H1 (cell line): ENCODE measurements at regions not wholly inside any gene's neighbourhood (a gene's known extent, or its start where the extent isn't known, plus 50 kb on each side); places are given as distances from the start of the nearest gene placed in this dataset.

Source experiments
- CTCF ChIA-PET: fragments of 300-600 bp; sonication (Branson Sonifier 250); formaldehyde crosslinking; loops from one replicate; lab custom pipeline; 2021; ENCODE audit not compliant: partially characterized antibody; lab: Charles Lee
- POLR2A ChIA-PET: fragments of 300-600 bp; sonication (Branson Sonifier 250); formaldehyde crosslinking; loops from one replicate; lab custom pipeline; 2021; ENCODE audit warnings: inconsistent platforms; ENCODE audit not compliant: partially characterized antibody; lab: Charles Lee
- DNase-seq, 2 experiments: peaks; one replicate each; pipeline versions ENCODE4 v3.0.0 to v3.0.0-alpha.2; 2010 to 2022; ENCODE audit warnings: low spot score in 2 of 2, low read depth in 1 of 2, mixed read lengths in 1 of 2
- FAIRE-seq: peaks from 2 replicates; lab custom pipeline; 2011; peaks lifted over from hg19 to GRCh38; lab: Jason Lieb, UNC
- H2AFZ ChIP-seq: 2 replicates; pipeline ENCODE4 v1.8.1; 2012; ENCODE audit warnings: low read length, inconsistent platforms
- H2AK5ac ChIP-seq: 2 replicates; pipeline ENCODE4 v1.6.1; 2013; ENCODE audit warnings: low read depth, low read length
- H2BK120ac ChIP-seq: replicated peaks from 2 replicates; pipeline ENCODE3; 2013; ENCODE audit warnings: low read depth, low read length, inconsistent platforms
- H2BK12ac ChIP-seq: 2 replicates; pipeline ENCODE4 v1.6.1; 2013; ENCODE audit warnings: low read depth, low read length
- H2BK15ac ChIP-seq: 2 replicates; pipeline ENCODE4 v1.6.1; 2013; ENCODE audit warnings: low read length
- H2BK20ac ChIP-seq: 2 replicates; pipeline ENCODE4 v1.6.1; 2013; ENCODE audit warnings: low read length
- H2BK5ac ChIP-seq: 2 replicates; pipeline ENCODE4 v1.6.1; 2013; ENCODE audit warnings: low read depth, low read length
- H3K14ac ChIP-seq: 2 replicates; pipeline ENCODE4 v1.6.1; 2013; ENCODE audit warnings: inconsistent platforms; ENCODE audit not compliant: insufficient read length
- H3K18ac ChIP-seq: 2 replicates; pipeline ENCODE4 v1.6.1; 2013; ENCODE audit warnings: low read length; ENCODE audit errors: extremely low read depth
- H3K23ac ChIP-seq: 2 replicates; pipeline ENCODE4 v1.6.1; 2013; ENCODE audit warnings: inconsistent platforms; ENCODE audit not compliant: insufficient read length
- H3K23me2 ChIP-seq: 2 replicates; pipeline ENCODE4 v1.6.1; 2013; ENCODE audit warnings: low read depth, low read length
- H3K27ac ChIP-seq: 2 replicates; pipeline ENCODE4 v1.6.1; 2011; ENCODE audit warnings: low read depth, low read length, inconsistent platforms
- H3K27me3 ChIP-seq, 4 experiments: replicated peaks in 1 of 4; 1 replicate in 1 of 4; 2 replicates in 3 of 4; pipeline versions ENCODE4 v1.6.1 to v1.8.1; 2011 to 2013; ENCODE audit warnings: low read length in 3 of 4, mild to moderate bottlenecking in 3 of 4, inconsistent platforms in 2 of 4, mixed read lengths in 2 of 4, moderate library complexity in 1 of 4; ENCODE audit not compliant: control insufficient read depth in 3 of 4, insufficient read depth in 3 of 4; ENCODE audit errors: extremely low read depth in 1 of 4
- H3K36me3 ChIP-seq, 4 experiments: 2 replicates each; pipeline versions ENCODE4 v1.6.1 to v1.8.1; 2011 to 2013; ENCODE audit warnings: mild to moderate bottlenecking in 4 of 4, low read length in 3 of 4, moderate library complexity in 2 of 4, control low read depth in 1 of 4, inconsistent platforms in 1 of 4; ENCODE audit not compliant: insufficient read depth in 4 of 4, control insufficient read depth in 2 of 4
- H3K4ac ChIP-seq: replicated peaks from 2 replicates; pipeline ENCODE3; 2013; ENCODE audit warnings: low read length, low read depth, mixed read lengths, inconsistent platforms; ENCODE audit not compliant: insufficient read length
- H3K4me1 ChIP-seq, 4 experiments: replicated peaks in 1 of 4; 1 replicate in 1 of 4; 2 replicates in 3 of 4; pipeline versions ENCODE4 v1.6.1 to v1.8.1; 2011 to 2013; ENCODE audit warnings: low read length in 3 of 4, inconsistent platforms in 2 of 4, mixed read lengths in 1 of 4; ENCODE audit not compliant: insufficient read depth in 4 of 4, control insufficient read depth in 3 of 4
- H3K4me2 ChIP-seq, 2 experiments: 2 replicates each; pipeline versions ENCODE4 v1.6.1 to v1.8.1; 2011 to 2013; ENCODE audit warnings: low read depth in 2 of 2, low read length in 2 of 2, control low read depth in 1 of 2, inconsistent platforms in 1 of 2, mild to moderate bottlenecking in 1 of 2; ENCODE audit not compliant: insufficient read depth in 1 of 2
- H3K4me3 ChIP-seq, 4 experiments: fragments of 200-600, 300-600 bp in 1 of 4; sonication (generic), shearing (Covaris generic), sonication (Bioruptor Twin) in 1 of 4; 2 replicates each; pipeline versions ENCODE4 v1.5.1 to v1.8.1; 2011 to 2016; ENCODE audit warnings: low read length in 4 of 4, low read depth in 3 of 4, control low read depth in 2 of 4, inconsistent platforms in 2 of 4, mild to moderate bottlenecking in 2 of 4, mixed read lengths in 1 of 4, moderate library complexity in 1 of 4; ENCODE audit not compliant: insufficient read depth in 2 of 4; ENCODE audit errors: extremely low read depth in 1 of 4
- H3K56ac ChIP-seq: replicated peaks from 2 replicates; pipeline ENCODE3; 2013; ENCODE audit warnings: low read depth, mild to moderate bottlenecking, mixed read lengths, low read length, inconsistent platforms; ENCODE audit not compliant: insufficient read length
- H3K79me1 ChIP-seq: 2 replicates; pipeline ENCODE4 v1.6.1; 2013; ENCODE audit warnings: low read depth, low read length, control low read depth
- H3K79me2 ChIP-seq, 2 experiments: 2 replicates each; pipeline versions ENCODE4 v1.6.1 to v1.8.1; 2012 to 2013; ENCODE audit warnings: low read length in 2 of 2, mild to moderate bottlenecking in 2 of 2, inconsistent platforms in 1 of 2; ENCODE audit not compliant: insufficient read depth in 2 of 2, control insufficient read depth in 1 of 2
- H3K9ac ChIP-seq, 4 experiments: replicated peaks in 1 of 4; 1 replicate in 1 of 4; 2 replicates in 3 of 4; pipeline versions ENCODE4 v1.6.1 to v1.8.1; 2011 to 2013; ENCODE audit warnings: low read depth in 3 of 4, low read length in 3 of 4, control low read depth in 2 of 4, mild to moderate bottlenecking in 2 of 4, moderate library complexity in 2 of 4, inconsistent platforms in 1 of 4; ENCODE audit errors: extremely low read depth in 1 of 4
- H3K9me3 ChIP-seq, 2 experiments: 2 replicates each; pipeline versions ENCODE4 v1.6.1 to v1.8.1; 2012 to 2013; ENCODE audit warnings: mild to moderate bottlenecking in 2 of 2, moderate library complexity in 2 of 2, control low read depth in 1 of 2, inconsistent platforms in 1 of 2, low read depth in 1 of 2, low read length in 1 of 2, mixed read lengths in 1 of 2; ENCODE audit not compliant: insufficient read depth in 2 of 2
- H4K20me1 ChIP-seq, 2 experiments: replicated peaks in 1 of 2; 2 replicates each; pipeline versions ENCODE3 to v1.8.1; 2011 to 2013; ENCODE audit warnings: inconsistent platforms in 2 of 2, low read length in 2 of 2, mild to moderate bottlenecking in 1 of 2; ENCODE audit not compliant: insufficient read depth in 2 of 2, control insufficient read depth in 1 of 2
- H4K5ac ChIP-seq: 2 replicates; pipeline ENCODE4 v1.6.1; 2013; ENCODE audit warnings: low read length, low read depth, mixed read lengths, inconsistent platforms; ENCODE audit not compliant: insufficient read length
- H4K8ac ChIP-seq: 2 replicates; pipeline ENCODE4 v1.8.0; 2013; ENCODE audit warnings: mild to moderate bottlenecking, moderate library complexity, low read length, inconsistent platforms; ENCODE audit not compliant: insufficient read depth; ENCODE audit errors: extremely low read depth
- H4K91ac ChIP-seq: replicated peaks from 2 replicates; pipeline ENCODE3; 2013; ENCODE audit warnings: low read length, mixed read lengths, inconsistent platforms; ENCODE audit not compliant: insufficient read length
- CREB1 ChIP-seq: IDR thresholded peaks from 2 replicates; pipeline ENCODE4 v1.6.1; 2012; ENCODE audit warnings: inconsistent platforms
- MAFK ChIP-seq: IDR thresholded peaks from 2 replicates; pipeline ENCODE4 v1.6.1; 2012; ENCODE audit warnings: low read depth, mild to moderate bottlenecking, improper control_type of control experiment, low read length
- POLR2A ChIP-seq, 2 experiments: IDR thresholded peaks; 1 replicate in 1 of 2; 2 replicates in 1 of 2; pipeline ENCODE4 v1.6.1; 2011; ENCODE audit warnings: low read depth in 2 of 2, low read length in 2 of 2, mild to moderate bottlenecking in 2 of 2; ENCODE audit errors: control extremely low read depth in 1 of 2
- SIN3A ChIP-seq, 2 experiments: IDR thresholded peaks in 1 of 2; conservative IDR thresholded peaks in 1 of 2; 2 replicates each; pipeline ENCODE4 v1.6.1; 2011 to 2012; ENCODE audit warnings: low read length in 2 of 2, improper control_type of control experiment in 1 of 2, low read depth in 1 of 2, mild to moderate bottlenecking in 1 of 2
- SIRT6 ChIP-seq: IDR thresholded peaks from one replicate; pipeline ENCODE4 v1.7.1; 2012; ENCODE audit warnings: low read length, inconsistent platforms
- SIX5 ChIP-seq: IDR thresholded peaks from 2 replicates; pipeline ENCODE4 v1.6.1; 2011; ENCODE audit warnings: mild to moderate bottlenecking, low read depth, low read length
- TAF7 ChIP-seq: optimal IDR thresholded peaks from 2 replicates; pipeline ENCODE3; 2011; ENCODE audit warnings: low read depth, mild to moderate bottlenecking, inconsistent platforms, low read length, moderate library complexity, borderline replicate concordance
- TEAD4 ChIP-seq: IDR thresholded peaks from 2 replicates; pipeline ENCODE4 v1.6.1; 2012; ENCODE audit warnings: low read depth, low read length, inconsistent platforms, mixed read lengths
- WGBS, 2 experiments: shearing (Covaris generic) in 1 of 2; methylation state at CpG; one replicate each; pipeline versions ENCODE4 v1.1.6 to v1.1.7; 2013 to 2015; ENCODE audit warnings: low lambda C conversion rate in 2 of 2, mixed read lengths in 2 of 2, inconsistent platforms in 1 of 2, low coverage in 1 of 2, missing lambda C conversion rate in 1 of 2; ENCODE audit not compliant: insufficient replicate concordance in 2 of 2, insufficient coverage in 1 of 2, insufficient read length in 1 of 2; ENCODE audit errors: extremely low coverage in 1 of 2, missing lambda C conversion rate in 1 of 2; 5-methylcytosine and 5-hydroxymethylcytosine counted together
- TF ChIP-seq, protein P1 (sequence below): IDR thresholded peaks from 2 replicates; pipeline ENCODE4 v1.6.1; 2011; ENCODE audit warnings: low read depth, mild to moderate bottlenecking, low read length; ENCODE audit not compliant: insufficient read depth

DNA sequence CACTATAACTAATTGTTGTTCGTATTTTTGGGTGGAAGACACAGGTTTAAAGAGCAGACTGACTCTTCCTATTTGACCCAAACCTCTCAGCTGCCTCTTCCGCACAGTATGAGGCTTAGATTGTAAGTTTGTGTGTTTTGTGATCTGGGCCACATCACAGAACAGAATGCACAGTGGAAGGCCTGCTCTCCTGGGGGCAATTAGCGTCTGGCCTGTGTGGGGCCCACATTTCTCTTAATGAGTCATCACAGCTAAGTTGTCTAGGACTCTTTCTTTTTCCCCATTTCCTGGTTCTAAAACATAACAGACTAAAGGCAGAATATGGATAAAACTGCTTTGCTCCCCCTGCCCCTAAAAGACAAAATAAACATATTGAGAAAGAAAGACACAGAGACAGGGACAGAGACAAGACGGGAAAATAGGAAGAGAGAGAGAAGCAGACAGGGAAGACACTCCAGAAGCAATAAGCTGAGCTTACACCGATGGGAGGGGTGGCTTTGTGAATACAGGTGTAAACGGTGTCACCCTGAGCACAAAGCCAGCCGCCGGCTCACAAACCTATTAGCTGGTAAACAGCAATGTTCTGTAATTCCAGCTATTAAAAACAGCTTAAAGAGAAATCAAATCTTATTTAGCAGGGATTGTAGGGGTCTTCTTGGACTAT, 127.4 kb upstream of the OPCML start:
- H2AFZ ChIP-seq, result no peak overlapping the region
- WGBS, 2 experiments, result 68% methylated on average over 8 of the region's 8 CpGs; no CpG with 5 or more reads in 1 of the 2 experiments

More for the DNA sequence above, 127.4 kb upstream of the OPCML start:
- Histone ChIP-seq H3K9ac (no peak overlapping the region), H3K79me1 (no peaks in the 10 kb centered on the region), H3K4me2 (peak overlapping the region; percentile 35 to 47; a peak in 3 of 4 replicates), H3K27ac (no peak overlapping the region), H3K56ac (no peak overlapping the region), H3K27me3 (peaks cover 0 to 2% (median 0%) of the 10 kb centered on the region in 4 experiments; a peak in 1 of 7 replicates), H2BK120ac (no peak overlapping the region), H3K79me2 (no peaks in the 10 kb centered on the region), H4K91ac (no peak overlapping the region), H3K9me3 (no peaks in the 10 kb centered on the region), H2BK12ac (peak overlapping the region; percentile 35; the same call in 1 of the 2 replicates), H2BK5ac (no peak overlapping the region), H2BK15ac (peak overlapping the region; percentile 84; the same call in 1 of the 2 replicates), H4K8ac (no peak overlapping the region), H4K20me1 (no peaks in the 10 kb centered on the region), H3K23me2 (peaks cover 3% of the 10 kb centered on the region; the same call in 1 of the 2 replicates), H2AK5ac (no peak overlapping the region), H3K4me3 (peak overlapping the region in 3 of 4 experiments; percentile 7 to 19 (median 15); a peak in 1 of 8 replicates), H3K18ac (no peak overlapping the region), H3K36me3 (no peaks in the 10 kb centered on the region), H3K4me1 (peaks cover 10 to 20% (median 13%) of the 10 kb centered on the region in 4 experiments), H3K14ac (no peak overlapping the region), H4K5ac (no peak overlapping the region), H3K23ac (no peak overlapping the region), H3K4ac (no peak overlapping the region), H2BK20ac (no peak overlapping the region)
- DNase-seq, result no peak
- POLR2A ChIA-PET, result interaction anchor here (0.6 to 1.1 kb wide), 2 partner anchors 11 to 150 kb away, joined by 3 read pairs; no protein-coding TSS in a partner anchor
- CTCF ChIA-PET, result interaction anchor here (1.1 to 2.1 kb wide), 3 partner anchors 22 to 92 kb away, joined by 3 to 8 read pairs (median 5); no protein-coding TSS in a partner anchor
- FAIRE-seq, result no peak
- TF ChIP-seq, protein P1, sequence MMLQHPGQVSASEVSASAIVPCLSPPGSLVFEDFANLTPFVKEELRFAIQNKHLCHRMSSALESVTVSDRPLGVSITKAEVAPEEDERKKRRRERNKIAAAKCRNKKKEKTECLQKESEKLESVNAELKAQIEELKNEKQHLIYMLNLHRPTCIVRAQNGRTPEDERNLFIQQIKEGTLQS, result no peak
- TF ChIP-seq SIX5 (no peak), POLR2A (IDR thresholded peaks at IDR 0.05; ENCODE audit: control extremely low read depth in 1 of 2, low read depth in 2 of 2, low read length in 2 of 2) (no peak), MAFK (no peak), TAF7 (no peak), SIN3A (conservative IDR thresholded peaks at IDR 0.05 in 1 of 2, IDR thresholded peaks at IDR 0.05 in 1 of 2; ENCODE audit: low read depth in 1 of 2, low read length in 2 of 2) (no peak), CREB1 (no peak), TEAD4 (no peak), SIRT6 (no peak)
- TF ChIP-seq, all 59 proteins: peak for 0
